C4-2B (cell line): ENCODE measurements at regions not wholly inside any gene's neighbourhood (a gene's known extent, or its start where the extent isn't known, plus 50 kb on each side); places are given as distances from the start of the nearest gene placed in this dataset.

Experiments
- CTCF ChIP-seq: fragments of 450-650 bp; conservative IDR thresholded peaks from 2 replicates; pipeline ENCODE4 v1.5.1; 2017; ENCODE audit warnings: mild to moderate bottlenecking
- ZFX ChIP-seq: fragments of 450-650 bp; IDR thresholded peaks from 2 replicates; pipeline ENCODE4 v1.6.1; 2017

GRCh38 chr22:25449781-25450317 is 114.6 kb upstream of the GRK3 start:
- no peak for TF ChIP-seq CTCF
- no peak for TF ChIP-seq ZFX
